HepG2 (cell line): ENCODE measurements at regions not wholly inside any gene's neighbourhood (a gene's known extent, or its start where the extent isn't known, plus 50 kb on each side); places are given as distances from the start of the nearest gene placed in this dataset.

Source experiments
- ATAC-seq: fragments of 200-7000 bp; cut with Tn5 transposase; 3 replicates; pipeline ENCODE4 v1.9.1; 2020; ENCODE audit warnings: mild to moderate bottlenecking, moderate library complexity
- BruUV-seq: library from RNA; stranded (reverse); fragments of 400-500 nt; replicated peaks from 2 replicates; lab custom pipeline; 2021; lab: Mats Ljungman, UMichigan
- CTCF ChIA-PET: fragments of 300-600 bp; formaldehyde crosslinking; extraction: SDS; loops from one replicate; lab custom pipeline; 2021; ENCODE audit warnings: low total read pairs, inconsistent platforms, low intra/inter-chr PET ratio; lab: Yijun Ruan, JAX
- POLR2A ChIA-PET: fragments of 350-600 bp; sonication (Branson Sonifier 250); formaldehyde crosslinking; loops from one replicate; lab custom pipeline; 2020; ENCODE audit warnings: antibody characterized with exemption, inconsistent platforms; lab: Yijun Ruan, JAX
- DNase-seq: peaks from one replicate; pipeline ENCODE4 v3.0.0-alpha.2; 2015; ENCODE audit warnings: low spot score
- FAIRE-seq: peaks from 3 replicates; lab custom pipeline; 2011; peaks lifted over from hg19 to GRCh38; lab: Jason Lieb, UNC
- H2AFZ ChIP-seq: one replicate; pipeline ENCODE4 v1.6.1; 2011; ENCODE audit warnings: low read length, inconsistent platforms
- H3K27ac ChIP-seq: fragments of 300-600 bp; 3 replicates; pipeline ENCODE4 v1.8.0; 2011; ENCODE audit warnings: mixed run types, mild to moderate bottlenecking, mixed read lengths, low read length, inconsistent platforms; ENCODE audit not compliant: insufficient read depth; ENCODE audit errors: extremely low read length
- H3K27me3 ChIP-seq, 2 experiments: fragments of 200-600 bp in 1 of 2; 2 replicates in 1 of 2; 3 replicates in 1 of 2; pipeline versions ENCODE4 v1.6.0 to v1.8.0; 2011; ENCODE audit warnings: low read length in 2 of 2, mild to moderate bottlenecking in 2 of 2, moderate library complexity in 2 of 2, inconsistent platforms in 1 of 2; ENCODE audit not compliant: insufficient read depth in 2 of 2, control insufficient read depth in 1 of 2
- H3K36me3 ChIP-seq, 2 experiments: fragments of 200-600 bp in 1 of 2; replicated peaks in 1 of 2; 2 replicates in 1 of 2; 3 replicates in 1 of 2; pipeline versions ENCODE4 v1.5.1 to v1.8.0; 2011; ENCODE audit warnings: low read length in 2 of 2, inconsistent platforms in 1 of 2; ENCODE audit not compliant: insufficient read depth in 2 of 2, control insufficient read depth in 1 of 2
- H3K4me1 ChIP-seq: 2 replicates; pipeline ENCODE4 v1.5.1; 2012; ENCODE audit warnings: low read length, inconsistent platforms; ENCODE audit not compliant: insufficient read depth
- H3K4me2 ChIP-seq: 2 replicates; pipeline ENCODE4 v1.6.0; 2011; ENCODE audit warnings: low read depth, low read length, inconsistent platforms
- H3K4me3 ChIP-seq, 3 experiments: fragments of 200-600 bp in 1 of 3; sonication (generic), shearing (Covaris generic) in 1 of 3; replicated peaks in 1 of 3; 2 replicates each; pipeline ENCODE4 v1.5.1; 2011 to 2016; ENCODE audit warnings: low read length in 3 of 3, inconsistent platforms in 2 of 3, low read depth in 2 of 3, mild to moderate bottlenecking in 2 of 3, control low read depth in 1 of 3, mixed read lengths in 1 of 3; ENCODE audit not compliant: insufficient read depth in 1 of 3
- H3K79me2 ChIP-seq: one replicate; pipeline ENCODE4 v1.6.1; 2011; ENCODE audit warnings: low read length, inconsistent platforms; ENCODE audit not compliant: insufficient read depth
- H3K9ac ChIP-seq: 2 replicates; pipeline ENCODE4 v1.6.0; 2011; ENCODE audit warnings: mild to moderate bottlenecking, low read depth, low read length, inconsistent platforms; ENCODE audit not compliant: insufficient read depth
- H3K9me3 ChIP-seq: 2 replicates; pipeline ENCODE4 v1.5.1; 2012; ENCODE audit warnings: mild to moderate bottlenecking, low read length
- H4K20me1 ChIP-seq: 2 replicates; pipeline ENCODE4 v1.6.0; 2011; ENCODE audit warnings: inconsistent platforms, mild to moderate bottlenecking, low read length, moderate library complexity; ENCODE audit not compliant: insufficient read depth
- KLF9 ChIP-seq: IDR thresholded peaks from 2 replicates; pipeline ENCODE4 v1.6.1; 2016; ENCODE audit warnings: low read depth
- MAFG ChIP-seq: sonication (generic); formaldehyde crosslinking; IDR thresholded peaks from 2 replicates; pipeline ENCODE4 v1.5.1; 2020; ENCODE audit warnings: mild to moderate bottlenecking, missing genetic modification reagents
- REXO4 ChIP-seq: sonication (generic); formaldehyde crosslinking; IDR thresholded peaks from 2 replicates; pipeline ENCODE4 v1.8.0; 2022; ENCODE audit warnings: missing genetic modification reagents, mild to moderate bottlenecking, borderline replicate concordance
- SMAD3 ChIP-seq: sonication (generic); formaldehyde crosslinking; IDR thresholded peaks from 2 replicates; pipeline ENCODE4 v1.4.0; 2020; ENCODE audit warnings: missing genetic modification reagents
- SRSF1 ChIP-seq: fragments of 200-400 bp; formaldehyde crosslinking; optimal IDR thresholded peaks from 2 replicates; pipeline ENCODE3; 2017; ENCODE audit warnings: mild to moderate bottlenecking, low read depth, low read length, moderate library complexity
- TARDBP ChIP-seq: sonication (generic); formaldehyde crosslinking; IDR thresholded peaks from 2 replicates; pipeline ENCODE4 v1.8.0; 2022; ENCODE audit warnings: mild to moderate bottlenecking, missing genetic modification reagents
- TGIF2 ChIP-seq: IDR thresholded peaks from 2 replicates; pipeline ENCODE4 v1.6.1; 2016; ENCODE audit warnings: control low read depth, missing compliant biosample characterization
- ZNF20 ChIP-seq: sonication (generic); formaldehyde crosslinking; IDR thresholded peaks from 2 replicates; pipeline ENCODE4 v1.4.0; 2020; ENCODE audit warnings: mild to moderate bottlenecking, moderate library complexity, missing genetic modification reagents
- ZNF549 ChIP-seq: sonication (generic); formaldehyde crosslinking; IDR thresholded peaks from 2 replicates; pipeline ENCODE4 v1.5.0; 2020; ENCODE audit warnings: missing genetic modification reagents
- ZNF7 ChIP-seq: IDR thresholded peaks from 2 replicates; pipeline ENCODE4 v1.6.1; 2016; ENCODE audit warnings: missing biosample characterization, missing genetic modification reagents
- ZNF713 ChIP-seq: sonication (generic); formaldehyde crosslinking; IDR thresholded peaks from 2 replicates; pipeline ENCODE4 v1.4.0; 2020; ENCODE audit warnings: mild to moderate bottlenecking, missing genetic modification reagents
- WGBS: methylation state at CpG from one replicate; pipeline ENCODE4 v1.1.6; 2017; ENCODE audit warnings: low lambda C conversion rate; 5-methylcytosine and 5-hydroxymethylcytosine counted together
- in situ Hi-C: cut with HindIII; loops from 2 replicates; pipeline ENCODE4 v1.10.0; 2017; ENCODE audit warnings: low pct_unique_long_range_greater_than_20kb; ENCODE audit not compliant: extremely low pct_ligation_motif_present
- intact Hi-C: fragments of 100-400 bp; cut with micrococcal nuclease; formaldehyde crosslinking; loops from one replicate; pipeline ENCODE4 v1.10.0; 2022; ENCODE audit not compliant: unreplicated experiment
- TF ChIP-seq, protein P1 (sequence below): sonication (generic); formaldehyde crosslinking; IDR thresholded peaks from 2 replicates; pipeline ENCODE4 v1.4.0; 2020; ENCODE audit warnings: mild to moderate bottlenecking, missing genetic modification reagents
- TF ChIP-seq, protein P2 (sequence below): sonication (generic); formaldehyde crosslinking; IDR thresholded peaks from 2 replicates; pipeline ENCODE4 v1.4.0; 2020; ENCODE audit warnings: missing genetic modification reagents

DNA sequence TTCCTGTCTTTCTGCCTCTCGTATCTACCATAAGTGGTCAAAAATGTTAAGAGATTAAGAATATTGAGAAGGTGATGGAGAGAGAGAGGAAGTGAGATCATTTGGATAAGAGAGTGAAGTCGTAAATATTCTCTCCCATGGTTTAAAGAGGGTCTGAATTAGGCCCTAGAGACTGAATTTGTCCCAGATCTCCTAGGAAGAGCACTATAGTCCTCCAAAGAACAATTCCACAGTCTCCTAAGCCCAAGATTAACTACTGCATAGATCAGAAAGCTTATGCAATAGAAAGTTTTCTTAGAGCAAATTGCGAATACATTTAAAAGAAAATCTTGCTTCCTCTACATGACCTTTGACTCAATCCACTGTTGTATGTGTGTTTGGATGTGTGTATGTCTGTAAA, 598.8 kb downstream of the TUSC7 start:
- no peak overlapping the region for H3K9ac ChIP-seq

More for the DNA sequence above, 598.8 kb downstream of the TUSC7 start:
- intact Hi-C loops = no loop called here
- Histone ChIP-seq H3K79me2 (no peaks in the 10 kb centered on the region), H3K9me3 (no peaks in the 10 kb centered on the region), H3K4me1 (no peaks in the 10 kb centered on the region), H3K4me2 (no peak overlapping the region), H3K27ac (no peak overlapping the region), H4K20me1 (no peaks in the 10 kb centered on the region), H2AFZ (no peak overlapping the region), H3K4me3 (no peak overlapping the region), H3K36me3 (no peaks in the 10 kb centered on the region), H3K27me3 (no peaks in the 10 kb centered on the region)
- TF ChIP-seq ZNF549 (CRISPR knock-in tag) (no peak), KLF9 (no peak), SRSF1 (no peak), ZNF20 (CRISPR knock-in tag) (no peak), TGIF2 (CRISPR knock-in tag) (no peak), REXO4 (CRISPR knock-in tag) (no peak), ZNF7 (no peak), MAFG (CRISPR knock-in tag) (no peak), TARDBP (CRISPR knock-in tag) (no peak), ZNF713 (CRISPR knock-in tag) (no peak), SMAD3 (no peak)
- TF ChIP-seq, protein P1, sequence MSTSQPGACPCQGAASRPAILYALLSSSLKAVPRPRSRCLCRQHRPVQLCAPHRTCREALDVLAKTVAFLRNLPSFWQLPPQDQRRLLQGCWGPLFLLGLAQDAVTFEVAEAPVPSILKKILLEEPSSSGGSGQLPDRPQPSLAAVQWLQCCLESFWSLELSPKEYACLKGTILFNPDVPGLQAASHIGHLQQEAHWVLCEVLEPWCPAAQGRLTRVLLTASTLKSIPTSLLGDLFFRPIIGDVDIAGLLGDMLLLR (CRISPR knock-in tag) = no peak
- TF ChIP-seq, protein P2, sequence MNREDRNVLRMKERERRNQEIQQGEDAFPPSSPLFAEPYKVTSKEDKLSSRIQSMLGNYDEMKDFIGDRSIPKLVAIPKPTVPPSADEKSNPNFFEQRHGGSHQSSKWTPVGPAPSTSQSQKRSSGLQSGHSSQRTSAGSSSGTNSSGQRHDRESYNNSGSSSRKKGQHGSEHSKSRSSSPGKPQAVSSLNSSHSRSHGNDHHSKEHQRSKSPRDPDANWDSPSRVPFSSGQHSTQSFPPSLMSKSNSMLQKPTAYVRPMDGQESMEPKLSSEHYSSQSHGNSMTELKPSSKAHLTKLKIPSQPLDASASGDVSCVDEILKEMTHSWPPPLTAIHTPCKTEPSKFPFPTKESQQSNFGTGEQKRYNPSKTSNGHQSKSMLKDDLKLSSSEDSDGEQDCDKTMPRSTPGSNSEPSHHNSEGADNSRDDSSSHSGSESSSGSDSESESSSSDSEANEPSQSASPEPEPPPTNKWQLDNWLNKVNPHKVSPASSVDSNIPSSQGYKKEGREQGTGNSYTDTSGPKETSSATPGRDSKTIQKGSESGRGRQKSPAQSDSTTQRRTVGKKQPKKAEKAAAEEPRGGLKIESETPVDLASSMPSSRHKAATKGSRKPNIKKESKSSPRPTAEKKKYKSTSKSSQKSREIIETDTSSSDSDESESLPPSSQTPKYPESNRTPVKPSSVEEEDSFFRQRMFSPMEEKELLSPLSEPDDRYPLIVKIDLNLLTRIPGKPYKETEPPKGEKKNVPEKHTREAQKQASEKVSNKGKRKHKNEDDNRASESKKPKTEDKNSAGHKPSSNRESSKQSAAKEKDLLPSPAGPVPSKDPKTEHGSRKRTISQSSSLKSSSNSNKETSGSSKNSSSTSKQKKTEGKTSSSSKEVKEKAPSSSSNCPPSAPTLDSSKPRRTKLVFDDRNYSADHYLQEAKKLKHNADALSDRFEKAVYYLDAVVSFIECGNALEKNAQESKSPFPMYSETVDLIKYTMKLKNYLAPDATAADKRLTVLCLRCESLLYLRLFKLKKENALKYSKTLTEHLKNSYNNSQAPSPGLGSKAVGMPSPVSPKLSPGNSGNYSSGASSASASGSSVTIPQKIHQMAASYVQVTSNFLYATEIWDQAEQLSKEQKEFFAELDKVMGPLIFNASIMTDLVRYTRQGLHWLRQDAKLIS (CRISPR knock-in tag) = no peak
- ChIA-PET POLR2A (no interaction called here), CTCF (no interaction called here)
- FAIRE-seq (no peak), ATAC-seq (no peak), DNase-seq (no peak)
- no TSS peak for BruUV-seq
- in situ Hi-C loops = no loop called here
- WGBS = 14% methylated on average over 3 of the region's 3 CpGs
